ENCODE measurements at regions not wholly inside any gene's neighbourhood (a gene's known extent, or its start where the extent isn't known, plus 50 kb on each side); places are given as distances from the start of the nearest gene placed in this dataset.
A peak's percentile ranks its signal among the peaks of the same experiment; 100 is the strongest.
"Not testable (repeated sequence)": the region's sequence is repeated elsewhere in the genome, so short reads cannot be mapped to it uniquely, and the experiment has no call there.

DNA sequence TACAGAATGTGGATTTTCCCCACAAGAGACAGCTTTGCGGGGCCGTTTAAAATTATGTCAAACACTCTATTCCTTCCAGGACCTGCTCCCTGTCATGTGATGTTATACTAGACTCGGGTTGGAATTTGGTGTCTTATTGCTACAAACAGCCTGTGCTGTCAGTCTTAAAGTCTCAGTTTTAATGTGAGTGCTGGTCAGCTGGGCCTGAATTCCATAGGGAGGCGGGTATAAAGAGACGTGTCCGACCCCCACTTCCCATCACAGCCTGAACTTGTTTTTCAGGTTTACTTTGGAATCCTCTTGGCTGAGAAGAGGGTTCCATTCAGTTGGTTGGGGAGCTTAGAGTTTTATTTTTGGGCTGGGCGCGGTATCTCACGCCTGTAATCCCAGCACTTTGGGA lies 146.5 kb upstream of the ZNF469 start:
- H3K4me3 ChIP-seq; H3K9me3 ChIP-seq (replicated peaks); H3K36me3 ChIP-seq; H3K27ac ChIP-seq; H3K27me3 ChIP-seq (replicated peaks); DNase-seq (ENCODE audit: low read depth in 1 of 2, low spot score in 2 of 2): not testable (repeated sequence)
- peaks cover 17% of the 10 kb centered on the region for H3K4me1 ChIP-seq (replicated peaks)

DNA sequence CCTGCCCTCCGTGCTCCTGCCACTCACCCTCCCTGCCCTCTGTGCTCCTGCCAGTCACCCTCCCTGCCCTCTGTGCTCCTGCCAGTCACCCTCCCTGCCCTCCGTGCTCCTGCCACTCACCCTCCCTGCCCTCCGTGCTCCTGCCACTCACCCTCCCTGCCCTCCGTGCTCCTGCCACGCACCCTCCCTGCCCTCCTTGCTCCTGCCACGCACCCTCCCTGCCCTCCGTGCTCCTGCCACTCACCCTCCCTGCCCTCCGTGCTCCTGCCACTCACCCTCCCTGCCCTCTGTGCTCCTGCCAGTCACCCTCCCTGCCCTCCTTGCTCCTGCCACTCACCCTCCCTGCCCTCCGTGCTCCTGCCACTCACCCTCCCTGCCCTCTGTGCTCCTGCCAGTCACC lies 145.4 kb upstream of the ZNF469 start:
- not testable (repeated sequence) for DNase-seq (ENCODE audit: low read depth in 1 of 2, low spot score in 2 of 2); H3K4me3 ChIP-seq; H3K27me3 ChIP-seq (replicated peaks); H3K36me3 ChIP-seq; H3K27ac ChIP-seq; H3K9me3 ChIP-seq (replicated peaks)
- peaks cover 26% of the 10 kb centered on the region for H3K4me1 ChIP-seq (replicated peaks)

DNA sequence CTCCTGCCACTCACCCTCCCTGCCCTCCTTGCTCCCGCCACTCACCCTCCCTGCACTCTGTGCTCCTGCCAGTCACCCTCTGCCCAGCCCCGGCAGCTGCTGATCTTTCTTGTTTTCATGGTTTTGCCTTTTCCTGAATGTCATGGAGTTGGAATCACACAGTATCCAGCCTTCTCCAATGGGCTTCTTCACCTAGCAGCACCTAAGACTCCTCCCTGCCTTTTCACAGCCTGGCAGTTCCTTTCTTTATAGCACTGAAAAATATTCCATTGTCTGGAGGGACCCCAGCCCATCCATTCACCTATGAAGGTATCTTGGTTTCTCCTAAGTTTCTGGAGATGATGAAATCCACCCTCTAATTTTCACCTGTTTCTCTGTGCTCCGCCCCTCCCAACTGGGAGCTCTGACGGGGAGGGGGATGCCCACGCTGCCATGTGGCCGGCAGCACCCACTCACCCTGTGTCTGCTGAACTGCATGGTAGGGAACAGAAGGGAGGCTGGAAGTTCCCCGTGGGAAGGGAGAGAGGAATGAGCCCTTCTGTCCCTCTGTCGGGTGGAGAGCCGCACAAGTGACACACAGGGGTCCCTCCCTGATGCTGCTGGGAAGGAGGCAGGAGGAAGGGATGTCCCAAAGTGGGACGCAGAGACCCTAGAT lies 144.9 kb upstream of the ZNF469 start:
- H3K4me1 ChIP-seq (replicated peaks), result peaks cover 30% of the 10 kb centered on the region
- H3K27ac ChIP-seq; H3K27me3 ChIP-seq (replicated peaks); H3K4me3 ChIP-seq; DNase-seq (ENCODE audit: low read depth in 1 of 2, low spot score in 2 of 2); H3K36me3 ChIP-seq; H3K9me3 ChIP-seq (replicated peaks): not testable (repeated sequence)

DNA sequence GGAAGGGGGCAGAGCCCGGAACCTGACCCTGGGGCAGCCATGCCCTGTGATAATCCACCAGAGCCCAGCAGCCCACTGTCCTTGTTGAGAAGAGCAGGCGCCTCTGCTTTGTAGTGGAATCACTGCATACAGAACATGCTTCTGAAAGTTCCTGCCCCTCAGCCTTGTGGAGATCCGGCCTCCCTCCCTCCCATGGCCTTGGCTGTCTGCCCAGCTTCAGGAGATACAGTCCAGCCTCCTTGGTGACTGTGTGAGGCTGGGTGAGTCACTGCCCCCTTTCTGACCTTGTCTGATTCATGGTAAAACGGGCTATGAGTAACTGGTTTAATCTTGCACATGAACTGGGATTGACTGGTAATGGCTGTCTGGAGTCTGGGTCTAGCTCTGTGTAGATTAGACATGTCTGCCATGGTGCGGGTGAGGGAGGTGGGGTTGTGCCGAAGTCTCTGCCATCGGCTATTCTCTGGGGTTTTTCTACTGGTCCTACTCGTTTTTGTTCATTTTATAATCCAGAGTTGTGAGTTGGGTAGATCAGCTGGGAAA lies 144.0 kb upstream of the ZNF469 start:
- H3K4me1 ChIP-seq (replicated peaks), result peaks cover 37% of the 10 kb centered on the region
- H3K36me3 ChIP-seq; H3K4me3 ChIP-seq; H3K27ac ChIP-seq; H3K9me3 ChIP-seq (replicated peaks); H3K27me3 ChIP-seq (replicated peaks): not testable (repeated sequence)
- DNase-seq (ENCODE audit: low read depth in 1 of 2, low spot score in 2 of 2), result peak; percentile 94 to 99

DNA sequence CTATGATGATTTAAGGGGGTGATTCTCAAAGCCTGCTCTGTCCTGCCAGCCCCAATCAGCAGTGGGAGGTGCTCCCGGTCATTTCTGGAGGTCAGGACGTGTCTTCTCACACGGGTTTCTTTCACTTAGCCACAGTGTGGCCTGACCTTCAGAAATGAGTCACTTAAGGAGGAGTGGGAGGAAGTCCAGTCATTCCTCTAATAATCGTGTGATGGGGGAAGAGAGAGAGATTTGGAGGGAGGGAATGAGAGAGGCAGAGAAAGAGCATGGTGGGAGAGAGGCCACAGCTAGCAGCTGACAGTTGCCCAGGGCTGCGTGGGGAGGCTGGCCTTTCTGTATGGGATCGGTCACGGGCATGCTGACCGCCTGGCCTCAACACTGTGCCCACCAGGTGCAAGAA lies 142.6 kb upstream of the ZNF469 start:
- not testable (repeated sequence) for H3K27ac ChIP-seq; H3K36me3 ChIP-seq; H3K27me3 ChIP-seq (replicated peaks); H3K4me3 ChIP-seq; H3K9me3 ChIP-seq (replicated peaks)
- H3K4me1 ChIP-seq (replicated peaks), result peaks cover 30% of the 10 kb centered on the region
- peak in 1 of 2 experiments; percentile 47 for DNase-seq (ENCODE audit: low read depth in 1 of 2, low spot score in 2 of 2)

DNA sequence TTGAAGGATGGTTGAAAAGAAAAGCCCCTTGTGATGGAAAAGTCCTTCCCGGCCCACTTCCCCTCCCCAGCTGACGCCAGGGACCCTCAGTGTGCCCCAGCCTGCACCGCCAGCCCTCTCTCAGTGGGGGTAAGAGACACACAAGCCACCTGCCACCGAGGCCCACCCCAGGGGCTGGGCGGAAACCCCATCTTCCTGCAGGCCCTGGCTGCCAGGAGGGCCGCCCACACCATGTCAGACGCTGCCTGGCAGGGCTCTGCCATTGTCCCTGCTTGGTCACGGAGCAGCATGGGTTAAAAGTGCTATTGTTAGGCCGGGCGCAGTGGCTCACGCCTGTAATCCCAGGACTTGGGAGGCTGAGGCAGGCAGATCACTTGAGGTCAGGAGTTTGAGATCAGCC lies 142.0 kb upstream of the ZNF469 start:
- not testable (repeated sequence) for H3K27me3 ChIP-seq (replicated peaks); DNase-seq (ENCODE audit: low read depth in 1 of 2, low spot score in 2 of 2); H3K36me3 ChIP-seq; H3K9me3 ChIP-seq (replicated peaks); H3K4me3 ChIP-seq; H3K27ac ChIP-seq
- peaks cover 31% of the 10 kb centered on the region for H3K4me1 ChIP-seq (replicated peaks)

DNA sequence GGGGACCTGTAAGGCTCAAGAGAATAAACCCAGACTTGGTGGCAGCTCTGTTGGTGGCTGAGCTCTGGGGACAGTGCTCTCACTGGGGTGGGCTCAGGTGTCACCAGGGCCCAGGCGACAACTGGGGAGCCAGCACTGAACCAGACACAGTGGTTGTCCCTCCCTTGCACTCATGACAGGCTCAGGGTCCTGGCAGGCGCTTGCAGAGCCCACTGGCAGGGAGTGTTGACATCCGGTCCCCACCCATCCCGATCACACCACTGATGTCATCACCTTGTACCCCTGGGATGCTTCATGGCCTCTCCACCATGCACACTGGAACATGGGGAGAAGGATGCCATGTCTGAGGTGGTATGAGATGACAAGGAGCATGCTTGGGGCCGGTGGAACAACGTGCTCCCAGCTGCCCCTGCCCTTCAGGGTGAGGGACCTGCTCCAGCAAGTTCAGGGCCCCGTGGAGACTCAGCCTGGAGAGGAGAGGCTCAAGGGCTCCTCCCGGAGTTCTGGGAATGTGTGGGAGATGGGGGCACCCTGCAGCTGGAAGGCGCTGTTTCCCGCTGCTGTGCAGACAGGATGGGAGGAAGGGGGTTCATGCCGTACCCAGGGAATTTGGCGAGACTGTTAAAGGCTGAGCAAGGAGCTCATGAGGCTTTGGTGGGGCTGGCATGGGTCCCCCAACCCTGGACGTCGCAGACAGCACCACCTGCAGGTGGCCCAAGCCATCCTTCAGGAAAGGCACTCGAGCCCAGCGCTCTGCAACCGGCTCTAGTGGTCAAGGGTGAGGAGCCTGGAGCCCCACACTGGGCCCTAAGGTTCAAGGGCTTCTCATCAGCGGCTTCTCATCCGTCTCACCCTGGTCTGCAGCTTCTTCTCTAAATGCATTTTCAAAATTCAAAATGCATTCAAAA lies 141.1 kb upstream of the ZNF469 start:
- peak overlapping the region; percentile 97 for H3K27ac ChIP-seq
- not testable (repeated sequence) for H3K4me3 ChIP-seq; H3K36me3 ChIP-seq; DNase-seq (ENCODE audit: low read depth in 1 of 2, low spot score in 2 of 2); H3K27me3 ChIP-seq (replicated peaks); H3K9me3 ChIP-seq (replicated peaks)
- H3K4me1 ChIP-seq (replicated peaks), result peaks cover 31% of the 10 kb centered on the region

DNA sequence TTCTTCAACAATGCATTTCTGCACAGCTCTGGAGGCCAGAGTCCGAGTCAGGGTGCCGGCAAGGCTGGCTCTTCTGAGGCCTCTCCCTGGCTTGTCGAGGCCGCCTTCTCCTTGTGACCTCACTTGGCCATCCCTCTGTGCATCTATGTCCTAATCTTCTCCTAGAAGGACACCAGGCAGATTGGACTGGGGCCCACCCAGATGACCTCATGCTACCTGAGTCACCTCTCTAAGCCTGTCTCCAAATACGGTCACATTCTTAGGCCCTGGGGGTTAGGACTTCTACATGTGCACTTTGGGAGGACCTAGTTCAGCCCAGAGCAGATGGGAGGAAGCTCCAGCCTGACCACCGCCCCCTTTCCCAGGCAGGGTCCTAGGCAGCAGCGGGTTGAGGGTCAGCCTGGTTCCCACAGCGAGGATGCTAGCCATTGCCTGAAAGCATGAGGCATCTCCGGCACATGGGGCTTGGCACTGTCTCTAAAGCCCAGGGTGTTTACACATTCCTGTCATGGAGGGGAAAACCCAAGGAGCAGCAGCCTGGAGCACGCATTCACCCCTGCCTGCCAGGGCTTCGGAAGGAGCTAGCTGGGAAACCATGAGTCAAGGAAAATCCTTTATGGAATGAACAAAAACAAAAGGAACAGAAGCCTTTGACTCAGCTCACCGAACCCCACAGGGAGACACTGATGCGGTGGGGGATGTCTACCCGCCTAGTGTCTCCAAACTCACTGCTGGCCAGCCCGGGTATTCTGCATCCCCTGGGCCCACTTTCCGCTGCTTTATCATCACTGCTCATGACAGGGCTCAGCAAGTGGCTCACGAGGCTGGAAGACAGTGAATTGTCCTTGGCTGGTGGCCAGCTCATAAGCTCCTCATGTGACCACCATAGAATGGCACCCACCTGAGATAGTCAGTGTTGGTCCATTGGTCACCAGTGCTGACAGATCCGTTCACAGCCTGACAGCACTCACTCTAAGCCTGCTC lies 140.2 kb upstream of the ZNF469 start:
- Histone ChIP-seq H3K27ac (peak overlapping the region; percentile 97), H3K4me1 (replicated peaks) (peaks cover 31% of the 10 kb centered on the region)
- H3K4me3 ChIP-seq; H3K9me3 ChIP-seq (replicated peaks); H3K36me3 ChIP-seq; H3K27me3 ChIP-seq (replicated peaks): not testable (repeated sequence)
- peak; percentile 92 to 93 for DNase-seq (ENCODE audit: low read depth in 1 of 2, low spot score in 2 of 2)

DNA sequence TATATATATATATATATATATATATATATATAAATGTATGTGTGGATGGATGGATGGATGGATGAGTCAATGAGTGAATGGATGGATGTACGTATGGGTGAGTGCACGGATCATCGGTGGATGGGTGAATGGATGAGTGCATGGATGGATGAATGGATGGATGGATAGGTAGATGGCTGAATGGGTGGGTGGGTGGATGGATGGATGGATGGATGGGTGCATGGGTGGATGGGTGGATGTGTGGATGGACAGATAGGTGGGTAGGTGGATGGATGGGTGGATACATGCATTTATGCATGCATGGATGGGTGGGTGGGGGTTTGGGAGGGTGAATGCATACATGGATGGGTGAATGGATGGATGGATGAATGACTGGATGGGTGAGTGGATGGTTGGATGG lies 138.8 kb upstream of the ZNF469 start:
- peaks cover 31% of the 10 kb centered on the region for H3K4me1 ChIP-seq (replicated peaks)

DNA sequence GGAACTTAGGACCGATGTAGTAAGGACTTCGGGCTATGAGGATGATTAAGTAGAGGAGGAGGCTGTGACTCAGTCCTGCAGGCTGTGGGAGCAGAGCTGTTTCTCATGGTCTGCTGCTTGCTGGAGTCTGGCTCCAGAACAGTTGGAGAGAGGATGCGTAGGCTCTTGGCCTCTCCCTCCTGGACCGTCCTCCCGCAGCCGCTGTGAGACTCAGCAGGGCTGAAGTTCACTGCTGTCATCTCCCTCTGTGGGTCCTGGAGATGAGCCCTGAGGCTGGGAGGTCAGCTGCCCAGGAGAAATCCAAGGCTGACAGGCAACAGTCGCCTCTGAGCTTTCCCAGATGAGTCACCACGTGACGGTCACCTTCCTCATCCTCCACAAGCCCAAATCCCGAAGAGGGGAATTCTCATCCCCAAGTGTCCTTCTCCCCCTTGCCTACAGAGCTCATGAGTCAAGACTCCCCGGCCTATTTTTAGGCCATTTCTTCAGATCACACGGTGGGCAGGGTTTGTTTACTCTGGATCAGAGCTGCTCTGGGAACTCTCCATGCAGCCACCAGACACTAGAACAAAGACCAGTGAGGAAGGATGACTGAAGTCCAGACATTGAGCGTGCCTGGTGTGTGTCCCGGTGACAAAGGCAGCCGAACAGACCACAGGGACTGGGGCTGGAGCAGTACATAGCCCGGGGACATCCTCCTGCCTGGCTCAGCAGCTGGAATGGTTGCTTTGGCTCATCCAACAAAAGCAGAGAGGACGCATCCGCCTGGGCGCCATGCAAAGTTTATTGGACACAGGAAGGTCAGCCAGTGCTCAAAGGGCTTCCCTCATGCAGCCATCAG lies 137.3 kb upstream of the ZNF469 start:
- not testable (repeated sequence) for H3K27me3 ChIP-seq (replicated peaks); H3K9me3 ChIP-seq (replicated peaks); H3K4me3 ChIP-seq; H3K36me3 ChIP-seq
- Histone ChIP-seq H3K27ac (peak overlapping the region; percentile 92), H3K4me1 (replicated peaks) (peaks cover 28% of the 10 kb centered on the region)
- DNase-seq (ENCODE audit: low read depth in 1 of 2, low spot score in 2 of 2), result peak; percentile 95 to 97

More for the DNA sequence above, 138.8 kb upstream of the ZNF469 start:
- not testable (repeated sequence) for H3K27ac ChIP-seq; H3K4me3 ChIP-seq; H3K9me3 ChIP-seq (replicated peaks); DNase-seq (ENCODE audit: low read depth in 1 of 2, low spot score in 2 of 2); H3K36me3 ChIP-seq; H3K27me3 ChIP-seq (replicated peaks)

DNA sequence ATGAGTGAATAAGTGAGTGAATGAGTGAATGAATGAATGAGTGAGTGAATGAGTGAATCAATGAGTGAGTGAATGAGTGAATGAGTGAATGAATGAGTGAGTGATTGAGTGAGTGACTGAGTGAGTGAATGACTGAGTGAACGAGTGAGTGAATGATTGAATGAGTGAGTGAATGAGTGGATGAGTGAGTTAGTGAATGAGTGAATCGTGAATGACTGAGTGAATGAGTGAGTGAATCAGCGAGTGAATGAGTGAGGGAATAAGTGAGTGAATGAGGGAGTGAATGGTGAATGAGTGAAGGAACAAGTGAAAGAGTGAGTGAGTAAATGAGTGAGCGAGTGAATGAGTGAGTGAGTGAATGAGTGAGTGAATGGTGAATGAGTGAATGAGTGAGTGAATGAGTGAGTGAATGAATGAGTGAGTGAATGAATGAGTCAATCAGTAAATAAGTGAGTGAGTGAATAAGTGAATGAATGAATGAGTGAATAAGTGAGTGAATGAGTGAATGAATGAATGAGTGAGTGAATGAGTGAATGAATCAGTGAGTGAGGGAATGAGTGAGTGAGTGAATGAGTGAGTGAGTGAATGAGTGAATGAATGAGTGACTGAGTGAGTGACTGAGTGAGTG lies 135.7 kb upstream of the ZNF469 start:
- peaks cover 19% of the 10 kb centered on the region for H3K4me1 ChIP-seq (replicated peaks)
- H3K27ac ChIP-seq; H3K9me3 ChIP-seq (replicated peaks); H3K4me3 ChIP-seq; H3K36me3 ChIP-seq; DNase-seq (ENCODE audit: low read depth in 1 of 2, low spot score in 2 of 2); H3K27me3 ChIP-seq (replicated peaks): not testable (repeated sequence)

DNA sequence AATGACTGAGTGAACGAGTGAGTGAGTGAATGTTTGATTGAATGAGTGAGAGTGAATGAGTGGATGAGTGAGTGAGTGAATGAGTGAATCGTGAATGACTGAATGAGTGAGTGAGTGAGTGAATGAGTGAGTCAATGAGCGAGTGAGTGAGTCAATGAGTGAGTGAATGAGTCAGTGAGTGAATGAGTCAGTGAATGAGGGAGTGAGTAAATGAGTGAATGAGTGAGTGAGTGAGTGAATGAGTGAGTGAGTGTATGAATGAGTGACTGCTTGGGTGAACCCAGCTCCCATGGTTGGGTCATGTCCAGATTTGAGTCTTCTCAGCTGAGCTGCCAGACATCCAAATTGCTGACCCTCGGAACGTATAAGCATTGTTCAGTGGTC lies 135.2 kb upstream of the ZNF469 start:
- not testable (repeated sequence) for DNase-seq (ENCODE audit: low read depth in 1 of 2, low spot score in 2 of 2); H3K4me3 ChIP-seq; H3K36me3 ChIP-seq; H3K27me3 ChIP-seq (replicated peaks); H3K27ac ChIP-seq; H3K9me3 ChIP-seq (replicated peaks)
- H3K4me1 ChIP-seq (replicated peaks), result peaks cover 16% of the 10 kb centered on the region

All from SJSA1 (cell line).